Fibroblast of mammary gland (primary cell): ENCODE measurements at regions not wholly inside any gene's neighbourhood (a gene's known extent, or its start where the extent isn't known, plus 50 kb on each side); places are given as distances from the start of the nearest gene placed in this dataset.

Experiments used
- DNase-seq: peaks from one replicate; pipeline ENCODE4 v3.0.0-alpha.2; 2010; ENCODE audit warnings: low read depth
- H3K4me3 ChIP-seq: 2 replicates; pipeline ENCODE4 v1.5.1; 2011; ENCODE audit warnings: low read depth, mild to moderate bottlenecking, low read length, moderate library complexity; ENCODE audit not compliant: control insufficient read depth
- TF ChIP-seq, protein P1 (sequence below): conservative IDR thresholded peaks from 2 replicates; pipeline ENCODE4 v1.5.1; 2011; ENCODE audit warnings: low read depth, low read length, inconsistent platforms; ENCODE audit not compliant: control insufficient read depth, insufficient read depth

DNA sequence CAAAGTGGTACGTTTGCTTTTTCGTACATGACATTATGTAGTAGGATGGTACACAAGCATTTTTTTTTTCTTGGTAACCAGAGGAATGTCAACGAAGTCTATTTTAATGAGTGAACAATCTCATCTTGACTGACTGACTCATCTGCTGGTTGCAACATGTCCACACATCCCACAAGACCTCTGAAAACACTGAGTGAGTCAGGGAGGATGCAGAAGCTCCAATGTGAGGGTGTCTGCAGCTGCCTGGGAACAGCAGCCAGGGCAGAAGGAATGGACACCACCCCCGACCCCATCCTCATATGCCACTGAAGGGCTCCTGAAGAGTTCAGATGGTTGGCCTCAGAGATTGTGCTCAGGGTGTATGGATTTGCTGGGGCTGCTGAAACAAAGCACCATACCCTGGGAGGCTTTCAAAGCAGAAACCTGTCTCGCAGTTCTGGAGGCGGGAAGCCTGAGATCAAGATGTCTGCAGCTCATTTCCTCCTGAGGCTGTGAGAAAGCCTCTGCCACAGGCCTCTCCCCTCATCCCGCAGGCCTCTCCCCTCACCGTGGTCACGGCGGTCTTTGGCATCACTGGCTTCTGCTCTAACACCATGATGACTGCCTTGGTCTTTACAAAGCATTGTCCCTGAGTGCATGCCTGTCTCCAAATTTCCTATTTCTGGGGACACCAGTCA, 124.6 kb downstream of the LRATD1 start:
- TF ChIP-seq, protein P1, sequence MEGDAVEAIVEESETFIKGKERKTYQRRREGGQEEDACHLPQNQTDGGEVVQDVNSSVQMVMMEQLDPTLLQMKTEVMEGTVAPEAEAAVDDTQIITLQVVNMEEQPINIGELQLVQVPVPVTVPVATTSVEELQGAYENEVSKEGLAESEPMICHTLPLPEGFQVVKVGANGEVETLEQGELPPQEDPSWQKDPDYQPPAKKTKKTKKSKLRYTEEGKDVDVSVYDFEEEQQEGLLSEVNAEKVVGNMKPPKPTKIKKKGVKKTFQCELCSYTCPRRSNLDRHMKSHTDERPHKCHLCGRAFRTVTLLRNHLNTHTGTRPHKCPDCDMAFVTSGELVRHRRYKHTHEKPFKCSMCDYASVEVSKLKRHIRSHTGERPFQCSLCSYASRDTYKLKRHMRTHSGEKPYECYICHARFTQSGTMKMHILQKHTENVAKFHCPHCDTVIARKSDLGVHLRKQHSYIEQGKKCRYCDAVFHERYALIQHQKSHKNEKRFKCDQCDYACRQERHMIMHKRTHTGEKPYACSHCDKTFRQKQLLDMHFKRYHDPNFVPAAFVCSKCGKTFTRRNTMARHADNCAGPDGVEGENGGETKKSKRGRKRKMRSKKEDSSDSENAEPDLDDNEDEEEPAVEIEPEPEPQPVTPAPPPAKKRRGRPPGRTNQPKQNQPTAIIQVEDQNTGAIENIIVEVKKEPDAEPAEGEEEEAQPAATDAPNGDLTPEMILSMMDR = no peak
- peak; percentile 98 for DNase-seq
- no peak overlapping the region for H3K4me3 ChIP-seq

- peak; percentile 30 for DNase-seq
- no peak overlapping the region for H3K4me3 ChIP-seq
- TF ChIP-seq, protein P1 = no peak
These were observed 126.6 kb downstream of the LRATD1 start for GRCh38 chr2:14759082-14759481.

DNA sequence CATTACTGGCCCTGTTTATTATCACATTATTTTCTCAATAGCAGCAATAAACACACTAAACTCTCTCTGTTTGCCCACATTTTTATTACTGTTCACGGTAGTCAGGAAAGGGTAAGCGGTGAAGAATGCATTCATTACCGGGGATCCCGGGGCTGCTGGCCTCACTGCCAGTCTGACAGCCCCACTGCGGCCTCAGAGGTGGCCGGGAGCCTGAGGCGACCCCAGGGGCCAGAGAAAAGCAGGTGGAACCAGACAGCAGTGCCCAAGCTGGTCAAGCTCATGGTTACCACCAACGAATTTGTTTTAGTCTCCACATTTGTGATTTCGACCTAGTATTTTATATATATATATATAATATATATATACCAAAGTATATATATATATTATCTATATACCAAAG, 127.7 kb downstream of the LRATD1 start:
- no peak for DNase-seq
- TF ChIP-seq, protein P1 = no peak
- no peak overlapping the region for H3K4me3 ChIP-seq

GRCh38 chr2:14761118-14761517, 128.6 kb downstream of the LRATD1 start:
- TF ChIP-seq, protein P1 = no peak
- no peak for DNase-seq
- H3K4me3 ChIP-seq = no peak overlapping the region

DNA sequence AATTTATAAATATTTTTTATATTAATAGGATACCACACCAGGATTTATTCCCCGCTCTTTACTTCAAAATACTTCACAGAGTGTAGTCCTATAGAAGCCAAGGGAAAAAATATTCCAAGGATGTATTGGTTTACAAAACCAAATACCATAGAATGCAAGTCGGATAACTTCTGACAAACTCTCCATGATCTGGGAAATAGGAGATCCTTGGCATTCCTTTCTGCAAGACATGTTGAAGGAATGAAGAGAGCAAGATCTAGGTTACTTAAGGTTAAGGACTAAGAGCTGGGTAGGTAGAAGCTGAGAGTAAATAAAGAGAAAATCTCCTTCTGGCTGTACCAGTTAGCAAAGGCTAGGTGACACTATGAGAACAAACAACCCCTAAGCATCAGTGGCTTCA, 141.2 kb downstream of the LRATD1 start:
- no peak overlapping the region for H3K4me3 ChIP-seq
- TF ChIP-seq, protein P1 = no peak
- no peak for DNase-seq

DNA sequence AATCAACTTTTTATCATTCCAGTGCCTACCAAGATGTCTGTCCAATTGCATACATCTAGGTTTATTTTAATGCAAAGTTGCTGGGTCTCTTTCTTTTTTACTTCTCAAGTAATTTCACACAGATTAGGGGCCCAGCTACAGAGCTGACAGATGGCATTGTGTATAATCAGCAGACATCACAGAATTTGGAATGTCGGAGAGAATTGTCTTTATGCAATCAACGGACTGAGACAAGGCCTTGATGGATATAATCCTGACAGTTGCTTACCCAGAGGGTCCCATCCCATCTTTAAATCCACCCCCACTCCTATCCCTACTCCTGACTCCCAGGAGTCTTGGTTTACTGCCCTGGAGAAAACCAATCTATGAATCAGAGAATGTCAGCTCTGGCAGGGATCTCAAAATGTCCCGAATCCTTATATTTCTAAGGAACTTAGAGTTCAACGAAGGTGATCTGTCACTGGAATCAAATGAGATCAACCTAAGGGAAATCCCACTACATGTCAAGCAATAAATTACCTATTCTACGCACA, 142.0 kb downstream of the LRATD1 start:
- TF ChIP-seq, protein P1 = no peak
- DNase-seq = no peak
- H3K4me3 ChIP-seq = no peak overlapping the region
